ENCODE measurements at regions not wholly inside any gene's neighbourhood (a gene's known extent, or its start where the extent isn't known, plus 50 kb on each side); places are given as distances from the start of the nearest gene placed in this dataset.

DNA sequence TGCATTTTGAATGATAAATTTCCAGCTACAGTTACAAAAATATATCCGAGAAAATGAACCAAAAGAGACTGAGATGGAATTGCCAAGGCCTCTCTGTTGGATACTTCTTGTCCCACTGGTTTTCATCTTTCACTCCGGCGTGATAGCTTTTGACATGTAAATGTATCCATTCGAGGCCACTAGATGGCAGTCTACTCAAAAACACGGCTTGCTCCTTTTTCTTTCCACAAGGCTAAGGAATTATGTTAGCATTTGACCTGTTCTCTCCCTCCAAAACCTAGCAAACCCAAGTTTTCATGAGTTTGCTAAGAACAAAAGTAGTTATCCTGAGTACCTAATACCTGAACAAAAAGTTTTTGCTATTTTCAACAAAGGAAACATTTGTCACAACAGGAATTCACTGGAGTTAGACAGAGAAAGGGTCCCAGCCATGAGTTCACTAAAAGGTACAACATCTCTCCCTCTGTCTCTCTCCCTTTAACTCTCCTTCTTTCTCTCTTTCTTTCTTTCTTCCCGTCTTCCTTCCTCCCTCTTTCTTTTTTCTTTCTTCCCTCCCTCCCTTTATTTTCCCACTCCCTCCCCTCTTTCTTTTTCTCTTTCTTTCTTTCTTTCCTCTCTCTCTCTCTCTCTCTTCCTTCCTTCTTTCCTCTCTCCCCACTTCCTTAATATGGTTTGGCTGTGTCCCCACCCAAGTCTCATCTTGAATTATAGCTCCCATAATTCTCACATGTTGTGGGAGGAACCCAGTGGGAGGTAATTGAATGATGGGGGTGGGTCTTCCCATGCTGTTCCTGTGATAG, 207.9 kb upstream of the MYO3A start:
- peak; percentile 71 for TF ChIP-seq CTCF (conservative IDR thresholded peaks at IDR 0.05; ENCODE audit: low read depth, low read length)
- TF ChIP-seq EZH2 (IDR thresholded peaks at IDR 0.05; ENCODE audit: low read length, unreplicated experiment), result no peak
- no peak for TF ChIP-seq EZH2phosphoT487 (IDR thresholded peaks at IDR 0.05; ENCODE audit: borderline replicate concordance, low read length)

All from PC-3 (cell line).